BJ (cell line): ENCODE measurements at regions not wholly inside any gene's neighbourhood (a gene's known extent, or its start where the extent isn't known, plus 50 kb on each side); places are given as distances from the start of the nearest gene placed in this dataset.

Experiments
- CTCF ChIA-PET: fragments of 350-600 bp; formaldehyde crosslinking; extraction: SDS; loops from one replicate; lab custom pipeline; 2021; ENCODE audit warnings: antibody characterized with exemption, inconsistent platforms; lab: Yijun Ruan, JAX
- POLR2A ChIA-PET: fragments of 300-600 bp; sonication (Branson Sonifier 250); formaldehyde crosslinking; extraction: SDS; loops from one replicate; lab custom pipeline; 2021; ENCODE audit warnings: antibody characterized with exemption; lab: Charles Lee
- DNase-seq: peaks from one replicate; pipeline ENCODE4 v3.0.0-alpha.2; 2011; ENCODE audit warnings: low read depth
- H3K27me3 ChIP-seq: 2 replicates; pipeline ENCODE4 v1.6.0; 2011; ENCODE audit warnings: low read length; ENCODE audit not compliant: control insufficient read depth, insufficient read depth
- H3K36me3 ChIP-seq: 2 replicates; pipeline ENCODE4 v1.5.1; 2011; ENCODE audit warnings: low read length; ENCODE audit not compliant: control insufficient read depth, insufficient read depth
- H3K4me3 ChIP-seq: 2 replicates; pipeline ENCODE4 v1.5.1; 2011; ENCODE audit warnings: low read depth, mild to moderate bottlenecking, control low read depth, low read length
- TF ChIP-seq, protein P1 (sequence below): IDR thresholded peaks from 2 replicates; pipeline ENCODE4 v1.5.1; 2011; ENCODE audit warnings: low read depth, mild to moderate bottlenecking, control low read depth, inconsistent platforms, low read length, moderate library complexity; ENCODE audit not compliant: insufficient read depth

DNA sequence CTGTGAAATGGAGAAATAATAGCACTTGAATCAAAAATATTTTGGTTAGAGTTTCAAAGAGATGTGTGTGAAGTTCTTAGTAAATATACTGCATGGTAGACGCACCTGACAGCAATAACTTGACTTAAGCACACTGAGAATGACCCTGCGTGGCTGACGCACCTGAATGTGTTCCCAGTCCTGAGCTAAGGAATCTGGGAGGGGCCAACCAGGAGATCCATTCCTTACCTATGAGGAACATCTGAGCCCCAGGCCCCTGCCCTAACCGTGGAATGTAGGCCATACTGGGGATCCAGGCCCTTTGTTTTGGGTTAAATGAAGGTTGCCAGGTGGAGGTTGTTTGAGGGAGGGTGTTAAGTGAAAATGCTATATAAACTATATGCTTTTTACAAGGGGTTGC lies 284.4 kb downstream of the RBM43 start:
- ChIA-PET POLR2A (no interaction called here), CTCF (no interaction called here)
- no peak for DNase-seq

DNA sequence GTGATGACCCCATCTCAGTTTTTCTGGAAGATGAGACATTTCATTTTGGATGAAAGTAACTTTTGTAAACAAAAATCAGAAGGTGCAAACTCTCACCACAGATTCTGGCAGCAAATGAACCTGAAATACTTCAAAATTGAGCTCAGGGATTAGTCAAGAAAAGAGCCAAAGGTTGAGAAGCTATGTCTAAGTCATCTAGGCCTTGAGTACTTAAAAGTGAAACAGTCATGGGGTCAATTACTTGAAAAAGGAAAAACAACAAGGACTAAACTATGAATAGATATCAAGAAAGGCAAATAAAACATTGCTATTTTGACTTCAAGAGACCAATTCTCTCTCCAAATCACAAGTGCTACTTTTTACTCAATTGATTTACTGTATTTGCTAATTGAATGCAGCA lies 285.1 kb downstream of the RBM43 start:
- no peak for DNase-seq
- POLR2A ChIA-PET: no interaction called here
- Histone ChIP-seq H3K36me3 (no peaks in the 10 kb centered on the region), H3K27me3 (no peaks in the 10 kb centered on the region), H3K4me3 (no peak overlapping the region)
- TF ChIP-seq, protein P1, sequence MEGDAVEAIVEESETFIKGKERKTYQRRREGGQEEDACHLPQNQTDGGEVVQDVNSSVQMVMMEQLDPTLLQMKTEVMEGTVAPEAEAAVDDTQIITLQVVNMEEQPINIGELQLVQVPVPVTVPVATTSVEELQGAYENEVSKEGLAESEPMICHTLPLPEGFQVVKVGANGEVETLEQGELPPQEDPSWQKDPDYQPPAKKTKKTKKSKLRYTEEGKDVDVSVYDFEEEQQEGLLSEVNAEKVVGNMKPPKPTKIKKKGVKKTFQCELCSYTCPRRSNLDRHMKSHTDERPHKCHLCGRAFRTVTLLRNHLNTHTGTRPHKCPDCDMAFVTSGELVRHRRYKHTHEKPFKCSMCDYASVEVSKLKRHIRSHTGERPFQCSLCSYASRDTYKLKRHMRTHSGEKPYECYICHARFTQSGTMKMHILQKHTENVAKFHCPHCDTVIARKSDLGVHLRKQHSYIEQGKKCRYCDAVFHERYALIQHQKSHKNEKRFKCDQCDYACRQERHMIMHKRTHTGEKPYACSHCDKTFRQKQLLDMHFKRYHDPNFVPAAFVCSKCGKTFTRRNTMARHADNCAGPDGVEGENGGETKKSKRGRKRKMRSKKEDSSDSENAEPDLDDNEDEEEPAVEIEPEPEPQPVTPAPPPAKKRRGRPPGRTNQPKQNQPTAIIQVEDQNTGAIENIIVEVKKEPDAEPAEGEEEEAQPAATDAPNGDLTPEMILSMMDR: no peak
- CTCF ChIA-PET: no interaction called here

More for the DNA sequence above, 284.4 kb downstream of the RBM43 start:
- no peak overlapping the region for H3K4me3 ChIP-seq
- H3K27me3 ChIP-seq: no peaks in the 10 kb centered on the region
- TF ChIP-seq, protein P1: no peak
- H3K36me3 ChIP-seq: no peaks in the 10 kb centered on the region

DNA sequence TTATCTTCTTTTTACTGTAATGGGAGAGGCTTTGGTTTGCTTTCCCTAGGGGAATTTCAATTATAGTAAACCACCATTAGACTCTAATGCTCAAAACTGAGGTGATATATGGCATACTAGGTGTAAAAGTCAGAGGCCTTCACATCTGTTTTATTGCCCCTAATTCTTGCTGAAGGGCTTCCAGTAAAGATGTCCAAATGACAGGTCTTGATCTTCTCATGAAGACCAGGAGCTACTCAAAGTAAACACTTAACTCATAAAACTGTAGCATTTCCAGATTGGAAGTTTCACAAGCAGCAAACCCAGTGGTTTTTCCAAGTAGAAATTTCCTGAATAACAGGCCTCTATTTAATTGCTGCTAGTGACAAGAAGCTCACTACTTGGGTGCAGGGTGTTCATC lies 286.8 kb downstream of the RBM43 start:
- POLR2A ChIA-PET: no interaction called here
- no peaks in the 10 kb centered on the region for H3K36me3 ChIP-seq
- no peak overlapping the region for H3K4me3 ChIP-seq
- TF ChIP-seq, protein P1: no peak
- DNase-seq: no peak
- CTCF ChIA-PET: interaction anchor here (1.0 to 1.5 kb wide), 3 partner anchors 10 to 36 kb away, joined by 3 to 4 read pairs (median 4); no protein-coding TSS in a partner anchor
- H3K27me3 ChIP-seq: no peaks in the 10 kb centered on the region

DNA sequence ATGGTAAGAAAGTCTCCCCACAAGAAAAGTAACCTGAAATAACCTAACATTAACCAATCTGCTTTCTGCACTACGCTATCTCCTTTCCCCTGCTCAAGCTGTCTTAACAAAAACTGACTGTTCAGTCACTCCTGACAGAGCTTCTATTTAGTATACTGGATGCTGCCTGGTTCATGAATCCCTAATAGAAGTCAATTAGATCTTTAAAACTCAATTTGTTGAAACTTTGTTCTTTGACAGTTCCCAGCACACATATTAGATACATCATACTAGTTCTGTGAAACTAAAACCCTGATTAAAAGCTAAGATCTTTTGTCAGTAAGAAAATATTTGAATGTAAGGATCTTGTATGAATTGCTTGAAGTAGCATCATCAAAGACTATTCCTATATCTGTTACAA lies 287.4 kb downstream of the RBM43 start:
- no peaks in the 10 kb centered on the region for H3K27me3 ChIP-seq
- ChIA-PET POLR2A (no interaction called here), CTCF (interaction anchor here (1.0 to 1.5 kb wide), 3 partner anchors 9 to 35 kb away, joined by 3 to 4 read pairs (median 4); no protein-coding TSS in a partner anchor)
- H3K36me3 ChIP-seq: no peaks in the 10 kb centered on the region
- TF ChIP-seq, protein P1: no peak
- no peak for DNase-seq
- no peak overlapping the region for H3K4me3 ChIP-seq

DNA sequence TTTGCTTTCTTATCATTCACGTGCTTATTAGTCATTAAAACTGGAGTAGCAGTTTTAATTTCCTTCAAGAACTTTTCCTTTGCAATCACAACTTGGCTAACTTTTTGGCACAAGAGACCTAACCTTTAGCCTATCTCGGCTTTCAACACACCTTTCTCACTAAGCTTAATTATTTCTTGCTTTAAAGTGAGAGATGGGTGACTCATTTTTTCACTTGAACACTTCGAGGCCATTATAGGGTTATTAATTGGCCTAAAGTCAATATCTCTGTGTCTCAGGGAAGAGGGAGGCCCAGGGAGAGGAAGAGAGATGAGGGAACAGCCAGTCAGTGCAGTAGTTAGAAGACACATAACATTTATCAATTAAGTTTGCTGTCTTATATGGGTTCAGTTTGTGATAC lies 289.8 kb downstream of the RBM43 start:
- Histone ChIP-seq H3K4me3 (no peak overlapping the region), H3K27me3 (no peaks in the 10 kb centered on the region), H3K36me3 (no peaks in the 10 kb centered on the region)
- POLR2A ChIA-PET: no interaction called here
- DNase-seq: no peak
- TF ChIP-seq, protein P1: no peak
- CTCF ChIA-PET: no interaction called here
